ENCODE measurements at regions not wholly inside any gene's neighbourhood (a gene's known extent, or its start where the extent isn't known, plus 50 kb on each side); places are given as distances from the start of the nearest gene placed in this dataset.
"Not testable (repeated sequence)": the region's sequence is repeated elsewhere in the genome, so short reads cannot be mapped to it uniquely, and the experiment has no call there.

DNA sequence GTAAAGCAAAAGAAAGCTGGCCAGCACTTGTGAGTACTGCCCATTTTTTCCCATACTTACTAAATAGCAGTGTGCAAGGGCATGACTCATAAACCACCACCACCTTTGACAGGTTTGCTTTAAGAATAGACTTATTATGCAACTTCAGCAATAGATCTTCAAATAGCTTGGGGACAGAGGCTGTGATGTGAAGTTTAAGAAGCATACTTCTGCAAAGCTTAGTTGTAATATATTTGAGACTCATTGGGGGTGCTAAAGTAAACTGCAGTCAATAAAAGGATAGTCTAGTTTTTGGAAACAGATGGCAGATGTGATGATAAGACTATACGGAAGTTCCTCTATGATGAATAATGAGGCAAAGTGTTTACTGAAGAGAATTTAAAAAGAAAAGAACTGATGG, 210.0 kb downstream of the PLA2G4A start:
- DNase-seq (ENCODE audit: low read depth, low spot score), result no peak

DNA sequence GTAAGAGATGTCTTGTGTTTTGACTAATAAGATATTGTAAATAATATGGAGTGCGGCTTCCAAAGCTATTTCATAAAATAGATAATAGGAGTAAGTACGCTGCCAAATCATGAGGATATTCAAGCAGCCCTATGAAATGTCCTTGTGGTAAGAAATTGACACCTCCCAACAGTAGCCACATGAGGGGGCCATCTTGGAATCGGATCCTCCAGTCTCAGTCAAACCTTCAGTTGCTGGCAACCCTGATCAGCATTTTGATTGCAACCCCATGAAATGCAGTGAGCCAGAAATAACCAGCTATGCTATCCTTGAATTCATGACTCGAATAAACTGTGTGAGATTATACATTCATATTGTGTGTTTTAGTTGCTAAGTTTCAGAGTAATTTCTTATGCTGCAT, 212.4 kb downstream of the PLA2G4A start:
- no peak for DNase-seq (ENCODE audit: low read depth, low spot score)

DNA sequence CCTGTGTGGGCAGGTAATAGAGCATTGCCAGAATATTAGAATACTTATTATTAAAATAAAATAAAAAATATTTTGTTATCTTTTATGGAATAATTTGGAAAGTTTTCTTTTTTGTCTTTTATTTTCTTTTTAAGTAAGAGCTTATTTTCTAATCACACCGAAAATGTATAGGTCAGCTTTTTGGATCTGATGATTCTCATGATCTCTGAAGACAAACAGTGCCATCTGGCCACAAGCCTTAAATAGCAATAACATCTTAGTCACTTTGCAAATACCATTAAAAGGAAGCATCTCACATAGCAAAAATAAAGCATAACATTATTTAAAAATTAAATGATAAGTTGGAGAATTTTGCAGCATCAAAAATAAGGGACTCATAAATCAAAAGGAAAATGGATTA, 213.8 kb downstream of the PLA2G4A start:
- DNase-seq (ENCODE audit: low read depth, low spot score), result no peak

DNA sequence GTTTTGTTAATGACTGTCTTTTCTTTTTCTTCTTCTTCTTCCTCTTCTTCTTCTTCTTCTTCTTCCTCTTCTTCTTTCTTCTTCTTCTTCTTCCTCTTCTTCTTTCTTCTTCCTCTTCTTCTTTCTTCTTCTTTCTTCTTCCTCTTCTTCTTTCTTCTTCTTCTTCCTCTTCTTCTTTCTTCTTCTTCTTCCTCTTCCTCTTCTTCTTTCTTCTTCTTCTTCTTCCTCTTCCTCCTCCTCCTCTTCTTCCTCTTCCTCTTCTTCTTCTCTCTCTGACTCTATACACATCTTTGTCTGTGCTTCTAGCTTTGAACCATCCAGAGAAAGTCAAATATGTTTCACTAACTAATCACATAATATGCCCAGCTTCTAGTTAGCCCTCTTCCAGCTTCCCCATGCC, 214.7 kb downstream of the PLA2G4A start:
- not testable (repeated sequence) for DNase-seq (ENCODE audit: low read depth, low spot score)

DNA sequence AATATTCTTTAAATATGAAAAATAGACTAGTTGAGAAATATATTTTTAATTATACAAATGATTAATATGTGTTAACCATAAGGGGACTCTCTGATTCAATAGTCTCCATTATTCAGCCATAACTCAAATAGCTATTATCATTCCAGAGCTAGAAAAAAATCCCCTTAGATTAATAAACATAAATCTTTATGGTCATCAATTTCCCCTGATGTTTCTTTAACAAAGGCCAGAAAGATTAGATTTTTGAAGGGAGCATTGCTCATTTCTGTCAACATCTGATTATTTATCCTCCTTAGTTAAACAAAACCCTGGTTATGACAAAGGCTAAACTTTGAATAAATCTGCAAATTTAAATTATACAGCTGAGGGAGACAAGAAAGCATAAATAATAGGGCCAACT, 215.7 kb downstream of the PLA2G4A start:
- DNase-seq (ENCODE audit: low read depth, low spot score), result no peak

DNA sequence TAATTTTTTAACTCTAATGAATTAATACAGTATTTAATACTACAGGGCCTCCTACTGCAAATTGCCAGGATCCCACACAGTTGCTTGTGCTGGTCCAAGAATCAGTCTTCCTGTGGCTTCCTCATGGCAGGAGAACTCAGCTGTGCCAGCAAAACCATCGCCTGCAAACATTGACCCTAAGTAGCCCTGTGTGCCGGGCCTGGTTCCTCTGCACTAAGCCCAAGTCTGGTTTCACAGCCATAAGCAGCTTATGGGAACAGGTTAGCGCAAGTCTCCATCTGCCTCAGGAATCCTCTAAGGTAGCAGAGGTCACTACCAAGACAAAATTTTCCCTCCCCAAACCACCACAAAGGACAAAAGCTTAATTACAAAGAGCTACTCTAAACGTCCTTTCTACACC, 216.6 kb downstream of the PLA2G4A start:
- no peak for DNase-seq (ENCODE audit: low read depth, low spot score)

DNA sequence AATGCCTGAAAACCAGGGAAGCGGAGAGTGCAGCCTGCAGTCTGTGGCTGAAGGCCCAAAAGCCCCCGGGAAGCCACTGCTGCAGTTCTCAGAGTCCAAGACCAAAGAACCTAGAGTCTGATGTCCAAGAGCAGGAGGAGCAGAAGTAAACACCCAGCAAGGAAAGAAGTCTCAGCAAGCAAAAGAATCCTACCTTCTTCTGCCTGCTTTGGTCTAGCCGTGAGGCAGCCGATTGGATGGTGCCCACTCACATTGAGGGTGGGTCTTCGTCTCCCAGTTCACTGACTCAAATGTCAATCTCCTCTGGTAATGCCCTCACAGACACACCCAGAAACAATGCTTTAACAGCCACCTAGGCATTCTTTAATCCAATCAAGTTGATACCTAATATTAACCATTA, 217.5 kb downstream of the PLA2G4A start:
- no peak for DNase-seq (ENCODE audit: low read depth, low spot score)

DNA sequence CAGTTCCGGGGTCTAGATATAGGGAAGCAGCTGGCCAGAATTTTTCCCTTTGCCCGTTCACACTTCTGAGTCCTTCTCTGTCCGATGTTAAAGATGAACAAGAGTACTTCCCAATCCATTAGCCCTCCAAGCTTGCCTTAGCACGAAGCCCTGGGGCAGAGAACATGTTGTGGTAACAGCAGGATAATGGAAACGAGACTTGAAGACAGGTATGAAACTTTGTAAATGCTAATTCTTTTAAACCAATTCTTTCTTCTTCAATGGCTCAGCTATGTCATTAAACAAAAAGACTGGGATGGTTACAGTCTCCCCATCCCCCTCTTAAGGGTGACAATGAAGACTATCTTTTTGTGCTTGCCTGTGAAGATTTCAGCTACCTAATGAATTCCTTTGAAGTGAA, 218.5 kb downstream of the PLA2G4A start:
- DNase-seq (ENCODE audit: low read depth, low spot score), result peak; percentile 33

DNA sequence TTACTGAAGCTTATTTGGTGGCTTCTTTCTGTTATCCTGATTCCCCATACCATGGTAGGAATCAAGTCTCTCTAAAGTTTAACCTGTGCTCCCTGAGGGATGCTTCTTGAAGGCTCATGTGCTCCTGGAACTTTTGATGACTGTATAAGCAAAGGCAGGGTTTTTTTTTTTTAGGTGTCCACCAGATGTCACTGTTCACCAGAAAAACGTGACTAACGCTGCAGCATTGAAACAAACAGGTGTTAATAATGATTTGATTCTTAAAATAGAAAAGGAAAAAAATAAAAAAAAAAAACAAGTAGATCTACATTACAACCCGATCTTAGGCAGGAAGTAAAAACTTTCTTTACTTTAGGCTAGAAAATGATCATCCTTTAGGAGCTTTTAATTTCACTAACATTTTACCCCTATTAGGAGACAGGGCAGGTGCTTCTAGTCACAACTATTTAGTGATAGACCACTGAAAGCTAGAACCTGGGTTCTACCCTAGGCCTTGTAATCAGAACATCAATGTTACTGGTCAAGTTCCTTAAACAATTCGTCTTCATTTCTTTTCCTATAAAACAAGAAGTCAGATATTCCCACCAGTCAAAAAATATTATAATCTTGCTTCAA, 223.0 kb downstream of the PLA2G4A start:
- no peak for DNase-seq (ENCODE audit: low read depth, low spot score)

DNA sequence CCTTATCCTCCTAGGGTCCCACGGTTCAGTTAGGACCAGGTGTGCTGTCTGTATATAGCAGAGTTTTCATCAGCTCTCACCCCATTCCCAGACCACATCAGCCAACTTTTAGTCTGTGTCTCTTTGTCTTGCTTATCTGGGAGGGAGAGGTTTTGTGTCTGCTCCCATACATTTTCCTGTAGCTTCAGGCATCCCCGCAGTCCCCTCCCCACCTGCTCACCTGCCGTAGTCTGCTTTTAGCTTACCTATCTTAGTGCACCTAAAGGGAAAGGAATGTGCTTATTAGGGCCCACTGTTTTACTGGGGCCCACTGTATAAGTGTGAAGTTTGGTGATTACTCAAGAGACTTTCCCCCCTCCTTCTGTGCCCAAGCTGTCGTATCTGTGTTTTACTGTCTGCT, 225.1 kb downstream of the PLA2G4A start:
- DNase-seq (ENCODE audit: low read depth, low spot score), result no peak

DNA sequence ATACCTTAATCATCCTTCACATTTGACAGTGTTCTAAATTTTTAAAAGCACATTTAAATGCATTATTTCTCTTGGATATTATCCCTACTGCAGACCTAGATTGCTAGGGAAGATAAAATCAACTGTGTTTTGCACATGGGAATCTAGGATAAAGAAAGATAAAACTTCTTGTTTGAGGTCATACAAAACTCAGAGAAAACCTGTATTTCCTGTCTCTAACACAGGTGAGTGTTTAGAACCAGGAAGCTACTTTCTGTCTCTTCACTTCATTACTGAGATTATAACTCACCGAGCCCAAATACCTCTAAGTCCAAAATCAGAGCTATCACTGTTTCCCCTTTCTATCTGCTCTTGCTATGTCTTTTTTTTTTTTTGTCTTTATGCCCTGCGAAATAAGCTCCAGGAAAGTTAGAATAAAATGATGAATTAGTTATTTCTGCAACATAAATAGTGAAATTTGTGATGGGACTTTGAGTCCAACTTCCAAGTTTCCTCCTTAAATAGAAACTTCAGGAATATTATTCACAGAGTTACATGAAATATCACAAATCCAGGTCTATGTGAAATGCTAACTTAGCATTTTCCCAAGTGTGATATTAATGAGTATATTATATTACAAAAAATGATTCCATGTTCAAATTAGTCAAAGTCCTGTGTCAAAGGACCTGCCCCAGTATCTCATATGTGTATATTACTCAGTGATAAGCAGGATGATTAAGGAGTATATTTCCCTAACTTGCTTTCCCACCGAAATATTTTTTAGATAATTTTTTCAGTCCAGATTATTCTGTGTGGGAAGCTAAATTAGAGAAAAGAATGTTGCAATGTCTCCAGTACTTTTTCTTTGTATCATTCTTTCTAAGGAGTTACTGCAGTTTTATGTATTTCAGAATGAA, 226.4 kb downstream of the PLA2G4A start:
- no peak for DNase-seq (ENCODE audit: low read depth, low spot score)

DNA sequence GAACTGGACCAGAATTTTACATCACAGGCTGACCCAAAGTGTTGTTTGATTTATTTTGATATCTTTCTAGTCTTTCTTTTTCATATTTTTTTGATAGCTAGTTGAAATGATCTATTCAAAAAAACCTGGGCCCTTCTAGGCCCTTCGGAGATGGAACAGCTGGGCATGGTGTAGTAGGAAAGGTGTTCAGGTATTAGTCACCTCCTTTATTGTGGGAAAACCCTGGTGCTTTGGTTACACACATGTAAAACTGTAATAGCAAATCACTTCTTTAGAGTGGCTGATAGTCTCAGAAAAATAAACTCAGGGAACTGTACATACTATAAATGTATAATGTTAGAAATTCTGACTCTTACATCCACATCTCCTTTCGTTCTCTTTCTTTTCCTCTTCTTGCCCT, 234.5 kb downstream of the PLA2G4A start:
- no peak for DNase-seq (ENCODE audit: low read depth, low spot score)

DNA sequence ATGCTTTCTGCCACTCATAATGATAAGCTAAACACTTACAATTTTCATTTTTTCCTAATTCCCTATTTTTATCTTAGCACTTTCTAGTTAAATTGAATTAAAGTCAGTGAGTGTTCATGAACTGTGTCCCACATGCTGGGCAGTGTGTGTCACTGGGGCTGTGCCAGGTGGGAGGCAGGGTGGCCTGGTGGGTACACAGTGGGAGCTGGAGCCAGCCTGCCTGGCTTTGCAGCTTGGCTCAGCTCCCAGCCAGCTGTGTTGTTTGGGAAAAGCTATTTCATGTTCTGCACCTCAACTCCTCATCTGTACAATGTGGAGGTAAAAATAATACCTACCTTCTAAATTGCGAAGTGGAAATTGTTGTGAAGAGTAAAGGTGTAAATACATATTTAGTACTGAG, 238.4 kb downstream of the PLA2G4A start:
- DNase-seq (ENCODE audit: low read depth, low spot score), result no peak

DNA sequence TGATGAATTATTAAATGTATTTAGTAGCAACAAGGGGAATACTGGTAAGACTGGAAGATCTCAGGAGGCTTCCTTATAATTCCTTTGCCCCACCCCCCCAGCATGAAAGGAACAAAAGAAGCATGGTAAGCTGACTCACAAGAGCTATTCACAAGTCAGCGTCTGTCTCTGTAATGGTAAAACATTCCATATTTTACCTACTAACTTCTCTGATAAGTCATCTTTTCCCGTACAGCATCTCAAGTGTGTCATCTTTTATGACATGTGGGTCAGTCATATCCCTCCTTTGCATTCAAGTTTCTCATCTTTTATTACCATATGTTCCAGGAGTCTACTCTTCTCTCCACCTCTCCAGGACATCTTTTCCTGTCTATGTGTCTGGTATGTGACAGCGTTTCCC, 241.3 kb downstream of the PLA2G4A start:
- no peak for DNase-seq (ENCODE audit: low read depth, low spot score)

DNA sequence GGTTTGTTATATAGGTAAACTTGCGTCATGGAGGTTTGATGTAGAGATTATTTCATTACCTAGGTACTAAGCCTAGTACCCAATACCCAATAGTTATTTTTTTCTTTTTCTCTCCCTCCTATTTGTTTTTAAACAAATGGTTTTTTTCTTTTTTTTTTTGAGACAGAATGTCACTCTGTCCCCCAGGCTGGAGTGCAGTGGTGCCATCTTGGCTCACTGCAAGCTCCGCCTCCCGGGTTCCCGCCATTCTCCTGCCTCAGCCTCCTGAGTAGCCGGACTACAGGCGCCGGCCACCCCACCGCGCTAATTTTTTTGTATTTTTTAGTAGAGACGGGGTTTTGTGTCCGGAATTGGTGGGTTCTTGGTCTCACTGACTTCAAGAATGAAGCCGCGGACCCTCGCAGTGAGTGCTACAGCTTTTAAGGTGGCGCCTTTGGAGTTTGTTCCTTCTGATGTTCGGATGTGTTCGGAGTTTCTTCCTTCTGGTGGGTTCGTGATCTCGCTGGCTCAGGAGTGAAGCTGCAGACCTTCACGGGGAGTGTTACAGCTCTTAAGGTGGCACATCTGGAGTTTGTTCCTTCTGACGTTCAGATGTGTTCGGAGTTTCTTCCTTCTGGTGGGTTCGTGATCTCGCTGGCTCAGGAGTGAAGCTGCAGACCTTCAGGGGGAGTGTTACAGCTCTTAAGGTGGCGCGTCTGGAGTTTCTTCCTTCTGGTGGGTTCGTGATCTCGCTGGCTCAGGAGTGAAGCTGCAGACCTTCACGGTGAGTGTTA, 243.7 kb downstream of the PLA2G4A start:
- not testable (repeated sequence) for DNase-seq (ENCODE audit: low read depth, low spot score)

DNA sequence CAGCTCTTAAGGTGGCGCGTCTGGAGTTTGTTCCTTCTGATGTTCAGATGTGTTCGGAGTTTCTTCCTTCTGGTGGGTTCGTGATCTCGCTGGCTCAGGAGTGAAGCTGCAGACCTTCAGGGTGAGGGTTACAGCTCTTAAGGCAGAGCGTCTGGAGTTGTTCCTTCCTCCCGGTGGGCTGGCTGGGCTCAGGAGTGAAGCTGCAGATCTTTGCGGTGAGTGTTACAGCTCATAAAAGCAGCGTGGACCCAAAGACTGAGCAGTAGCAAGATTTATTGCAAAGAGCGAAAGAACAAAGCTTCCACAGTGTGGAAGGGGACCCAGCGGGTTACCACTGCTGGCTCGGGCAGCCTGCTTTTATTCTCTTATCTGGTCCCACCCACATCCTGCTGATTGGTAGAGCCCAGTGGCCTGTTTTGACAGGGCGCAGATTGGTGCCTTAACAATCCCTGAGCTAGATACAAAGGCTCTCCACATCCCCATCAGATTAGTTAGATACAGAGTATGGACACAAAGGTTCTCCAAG, 244.3 kb downstream of the PLA2G4A start:
- not testable (repeated sequence) for DNase-seq (ENCODE audit: low read depth, low spot score)

DNA sequence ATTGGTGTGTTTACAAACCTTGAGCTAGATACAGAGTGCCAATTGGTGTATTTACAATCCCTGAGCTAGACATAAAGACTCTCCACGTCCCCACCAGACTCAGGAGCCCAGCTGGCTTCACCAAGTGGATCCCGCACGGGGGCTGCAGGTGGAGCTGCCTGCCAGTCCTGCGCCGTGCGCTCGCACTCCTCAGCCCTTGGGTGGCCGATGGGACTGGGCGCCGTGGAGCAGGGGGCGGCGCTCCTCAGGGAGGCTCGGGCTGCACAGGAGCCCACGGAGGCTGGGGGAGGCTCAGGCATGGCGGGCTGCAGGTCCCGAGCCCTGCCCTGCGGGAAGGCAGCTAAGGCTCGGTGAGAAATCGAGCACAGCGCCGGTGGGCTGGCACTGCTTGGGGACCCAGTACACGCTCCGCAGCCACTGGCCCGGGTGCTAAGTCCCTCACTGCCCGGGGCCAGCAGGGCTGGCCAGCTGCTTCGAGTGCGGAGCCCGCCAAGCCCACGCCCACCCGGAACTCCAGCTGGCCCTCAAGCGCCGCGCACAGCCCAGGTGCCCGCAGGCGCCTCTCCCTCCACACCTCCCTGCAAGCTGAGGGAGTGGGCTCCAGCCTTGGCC, 245.0 kb downstream of the PLA2G4A start:
- not testable (repeated sequence) for DNase-seq (ENCODE audit: low read depth, low spot score)

DNA sequence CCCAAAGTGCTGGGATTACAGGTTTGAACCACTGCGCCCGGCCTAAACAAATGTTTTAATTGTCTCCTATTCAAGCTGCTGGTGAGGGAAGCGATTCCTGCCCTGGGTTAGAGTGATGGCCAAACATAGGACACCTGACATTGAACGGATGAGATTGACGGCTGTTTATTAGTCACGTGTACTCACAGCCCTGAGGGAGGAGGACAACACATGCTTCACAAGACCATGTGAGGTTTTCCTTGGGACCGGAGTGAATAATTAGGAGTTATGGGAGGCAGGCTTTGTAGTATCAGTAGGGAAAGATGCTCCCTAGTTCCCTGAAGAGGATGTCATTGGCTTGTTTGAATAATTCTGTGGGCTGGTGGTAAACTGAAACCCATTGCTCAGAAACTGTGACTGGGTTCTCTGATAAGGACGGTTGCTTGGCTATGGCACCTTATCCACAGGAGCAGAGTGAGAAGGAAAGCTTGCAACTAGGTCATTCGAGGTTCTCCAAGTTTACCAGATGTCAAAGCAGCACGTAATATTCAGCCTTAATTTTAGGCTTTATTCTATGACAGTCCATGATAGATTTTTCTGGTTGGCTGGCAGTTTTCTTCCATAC, 245.8 kb downstream of the PLA2G4A start:
- DNase-seq (ENCODE audit: low read depth, low spot score), result no peak

DNA sequence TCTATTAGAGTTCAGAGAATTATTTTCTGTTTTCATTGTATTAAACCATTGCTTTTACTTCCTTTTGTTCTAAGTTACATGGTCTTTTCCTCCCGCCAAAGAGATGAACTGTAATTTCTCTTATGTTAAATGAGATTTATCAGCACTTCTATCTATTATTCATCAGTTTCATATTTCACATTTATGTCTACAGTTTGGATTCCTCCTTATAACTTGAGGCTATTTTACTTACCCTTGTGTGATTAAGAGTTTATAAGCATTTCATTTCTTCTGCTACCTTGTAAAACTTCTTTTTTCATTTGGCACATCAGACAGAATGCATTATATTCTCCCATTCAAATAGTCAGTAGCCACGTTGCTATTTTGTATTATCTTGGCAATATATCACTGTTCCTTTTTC, 248.2 kb downstream of the PLA2G4A start:
- DNase-seq (ENCODE audit: low read depth, low spot score), result no peak

DNA sequence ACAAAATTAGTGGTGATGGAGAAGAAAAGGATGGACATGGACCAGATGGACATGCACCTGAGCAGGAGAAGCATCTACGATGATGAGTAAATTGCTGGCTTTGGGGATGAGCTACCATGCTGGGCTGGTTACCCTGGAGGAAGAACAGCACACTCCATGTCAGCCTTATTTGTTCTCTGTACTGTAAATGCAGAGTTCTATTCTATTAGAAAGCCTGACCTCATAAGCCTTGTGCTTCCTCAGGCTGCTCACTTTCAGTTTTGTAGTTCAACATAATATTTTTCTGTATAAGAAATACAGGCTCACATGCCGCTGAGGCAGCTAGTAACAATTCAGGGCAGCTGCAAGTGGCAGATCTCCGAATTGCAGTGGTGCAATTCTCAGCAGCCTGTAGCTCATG, 249.6 kb downstream of the PLA2G4A start:
- DNase-seq (ENCODE audit: low read depth, low spot score), result no peak

DNA sequence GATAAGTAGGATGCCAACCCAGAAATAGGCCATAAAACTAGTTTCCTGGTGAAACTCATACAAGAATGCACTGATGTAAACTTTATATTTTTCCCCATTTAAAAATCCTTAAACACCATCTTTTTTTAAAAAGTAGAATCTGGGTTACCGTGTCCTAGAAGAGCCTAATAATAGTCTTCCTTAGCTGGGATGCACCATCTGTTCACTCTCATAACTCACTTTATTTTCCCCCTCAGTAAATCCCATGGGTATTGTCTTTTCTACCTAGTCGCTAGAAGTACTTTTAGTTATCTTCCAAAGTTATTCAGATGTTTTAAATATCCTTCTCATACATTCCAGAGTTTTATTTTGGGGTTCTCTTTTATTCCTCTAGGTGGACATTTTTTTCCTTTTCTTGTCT, 250.2 kb downstream of the PLA2G4A start:
- DNase-seq (ENCODE audit: low read depth, low spot score), result no peak
